Cardiac fibroblast (primary cell): ENCODE measurements at regions not wholly inside any gene's neighbourhood (a gene's known extent, or its start where the extent isn't known, plus 50 kb on each side); places are given as distances from the start of the nearest gene placed in this dataset.

Experiments
- DNase-seq, 2 donors: peaks; one replicate each; pipeline versions ENCODE4 v3.0.0 to v3.0.0-alpha.2; 2010; ENCODE audit warnings: low read depth in 2 of 2
- H3K4me3 ChIP-seq, 2 donors: replicated peaks in 1 of 2; 1 replicate in 1 of 2; 2 replicates in 1 of 2; pipeline ENCODE4 v1.5.1; 2011; ENCODE audit warnings: low read depth in 2 of 2, low read length in 2 of 2, mild to moderate bottlenecking in 2 of 2, moderate library complexity in 1 of 2
- CTCF ChIP-seq: IDR thresholded peaks from one replicate; pipeline ENCODE4 v1.5.1; 2011; ENCODE audit warnings: low read depth, mild to moderate bottlenecking, low read length, inconsistent platforms

DNA sequence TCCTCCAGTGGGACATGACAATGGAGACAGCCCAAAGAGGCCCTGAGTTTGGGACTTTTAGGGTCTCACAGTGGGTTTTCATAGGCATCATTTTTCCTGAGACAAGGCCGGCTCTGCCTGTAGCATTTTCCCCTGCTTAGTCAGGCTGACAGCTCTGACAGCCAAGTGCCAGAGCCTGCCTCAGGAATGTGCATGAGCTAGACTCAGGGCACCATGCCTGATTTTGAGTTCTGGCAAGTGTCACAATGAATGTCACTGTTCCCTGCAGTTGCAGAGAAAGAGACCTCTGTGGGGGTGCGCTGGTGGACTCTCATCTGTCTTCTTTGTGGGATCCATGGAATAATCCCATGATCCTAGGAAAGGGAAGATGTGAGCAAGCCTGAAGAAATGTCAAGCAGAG, 343.3 kb upstream of the TSPY4 start:
- peak in 1 of 2 donors; percentile 34 for DNase-seq
- no peak for TF ChIP-seq CTCF
- no peak overlapping the region for H3K4me3 ChIP-seq

DNA sequence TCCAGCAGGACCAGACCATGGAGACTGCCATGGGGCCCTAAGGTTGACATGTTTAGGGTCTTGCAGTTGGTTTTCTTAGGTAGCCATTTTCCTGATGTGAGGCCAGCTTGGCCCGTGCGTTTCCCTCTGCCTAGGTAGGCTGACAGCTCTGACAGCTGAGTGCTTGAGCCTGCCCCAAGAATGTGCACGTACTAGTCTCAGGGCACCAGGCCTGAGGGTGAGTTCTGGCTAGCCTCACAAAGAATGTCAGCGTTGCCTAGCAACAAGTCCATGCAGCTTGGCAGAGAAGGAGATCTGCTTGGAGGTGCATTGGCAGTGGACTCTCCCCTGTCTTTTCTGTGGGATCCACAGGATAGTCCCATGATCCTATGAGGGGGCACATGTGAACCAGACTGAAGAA, 336.0 kb upstream of the TSPY4 start:
- TF ChIP-seq CTCF: no peak
- no peak for DNase-seq
- H3K4me3 ChIP-seq: no peak overlapping the region

GRCh38 chrY:9003739-9004138, 333.5 kb upstream of the TSPY4 start:
- no peak overlapping the region for H3K4me3 ChIP-seq
- TF ChIP-seq CTCF: no peak
- DNase-seq: no peak

- TF ChIP-seq CTCF: no peak
- H3K4me3 ChIP-seq: no peak overlapping the region
- DNase-seq: no peak
Measured at GRCh38 chrY:9008648-9009047, 328.6 kb upstream of the TSPY4 start.

GRCh38 chrY:9016916-9017315, 320.3 kb upstream of the TSPY4 start:
- no peak for TF ChIP-seq CTCF
- DNase-seq: no peak
- H3K4me3 ChIP-seq: no peak overlapping the region

DNA sequence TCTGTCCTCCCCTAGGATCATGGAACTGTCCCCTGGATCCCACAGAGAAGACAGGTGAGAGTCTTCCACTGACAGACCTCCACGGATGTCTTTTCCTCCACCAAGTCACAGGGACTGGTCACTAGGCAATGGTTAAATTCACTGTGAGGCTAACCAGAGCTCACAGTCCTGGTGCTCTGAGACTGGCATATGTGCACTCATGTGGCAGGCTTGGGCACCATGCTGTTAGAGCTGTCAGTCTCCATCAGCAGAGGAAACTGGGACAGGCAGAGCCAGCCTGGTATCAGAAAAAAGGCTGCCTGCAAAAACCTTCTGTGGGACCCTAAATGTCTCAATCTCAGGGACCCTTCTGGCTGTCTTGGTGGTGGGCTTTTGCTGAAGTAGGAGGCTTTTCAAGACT, 318.9 kb upstream of the TSPY4 start:
- no peak for TF ChIP-seq CTCF
- H3K4me3 ChIP-seq: no peak overlapping the region
- DNase-seq: no peak

DNA sequence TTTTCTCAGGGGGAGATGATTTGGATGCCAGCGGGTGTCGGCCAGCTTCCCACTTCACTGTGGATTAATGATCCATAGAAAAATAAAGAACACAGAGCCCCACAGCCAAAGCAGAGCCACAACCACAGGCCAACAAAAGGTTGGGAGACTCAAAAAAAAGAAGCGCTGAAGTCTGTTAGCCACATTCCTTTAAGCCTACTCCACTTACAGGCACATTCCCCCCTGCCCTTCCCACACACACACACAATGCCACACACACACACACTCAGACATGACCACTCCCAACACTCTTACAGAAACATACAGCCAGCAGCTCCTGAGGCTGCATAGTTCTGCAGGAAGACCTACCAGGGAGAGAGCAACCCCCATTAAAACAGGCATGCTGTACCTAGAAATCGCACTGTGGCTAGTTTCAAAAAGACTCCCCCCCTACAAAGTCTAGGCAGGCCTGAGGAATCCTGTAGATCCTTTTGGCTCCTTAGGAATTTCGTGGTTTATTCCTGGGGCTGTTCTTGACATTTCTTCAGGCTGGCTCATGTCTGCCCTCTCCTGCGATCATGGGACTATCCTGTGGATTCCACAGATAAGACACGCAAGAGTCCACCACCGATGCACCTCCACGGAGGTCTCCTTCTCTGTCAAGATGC, 309.4 kb upstream of the TSPY4 start:
- H3K4me3 ChIP-seq: no peak overlapping the region
- peak in 1 of 2 donors; percentile 2 for DNase-seq
- no peak for TF ChIP-seq CTCF
